ENCODE measurements at regions not wholly inside any gene's neighbourhood (a gene's known extent, or its start where the extent isn't known, plus 50 kb on each side); places are given as distances from the start of the nearest gene placed in this dataset.

- TF ChIP-seq GATA2 (IDR thresholded peaks at IDR 0.05; ENCODE audit: low read depth, low read length): no peak
- TF ChIP-seq GATA3 (IDR thresholded peaks at IDR 0.05; ENCODE audit: low read depth, low read length): no peak
Observed at GRCh38 chr4:25484243-25484721, 107.2 kb downstream of the ANAPC4 start.

All from SH-SY5Y (cell line).